OCI-LY1 (cell line): ENCODE measurements at regions not wholly inside any gene's neighbourhood (a gene's known extent, or its start where the extent isn't known, plus 50 kb on each side); places are given as distances from the start of the nearest gene placed in this dataset.
"Not testable (repeated sequence)": the region's sequence is repeated elsewhere in the genome, so short reads cannot be mapped to it uniquely, and the experiment has no call there.

Experiments used
- H2AFZ ChIP-seq: fragments of 200-600 bp; sonication (generic), shearing (Covaris generic); 2 replicates; pipeline ENCODE4 v1.6.0; 2014; ENCODE audit warnings: antibody characterized with exemption, mild to moderate bottlenecking, low read length
- H3F3A ChIP-seq: fragments of 200-600 bp; sonication (generic), shearing (Covaris generic); 2 replicates; pipeline ENCODE4 v1.6.0; 2014; ENCODE audit warnings: mild to moderate bottlenecking, antibody characterized with exemption, low read length, moderate library complexity; ENCODE audit not compliant: insufficient read depth
- H3K27ac ChIP-seq: fragments of 200-600 bp; sonication (generic); 2 replicates; pipeline ENCODE4 v1.5.1; 2014; ENCODE audit warnings: low read length, mixed run types, mild to moderate bottlenecking, low read depth; ENCODE audit not compliant: poor library complexity, severe bottlenecking
- H3K27me3 ChIP-seq: fragments of 200-600 bp; sonication (generic); 2 replicates; pipeline ENCODE4 v1.6.0; 2014; ENCODE audit warnings: antibody characterized with exemption, mild to moderate bottlenecking, low read length, moderate library complexity; ENCODE audit not compliant: insufficient read depth
- H3K36me3 ChIP-seq: fragments of 200-600 bp; sonication (generic); 2 replicates; pipeline ENCODE4 v1.6.1; 2014; ENCODE audit warnings: mild to moderate bottlenecking, antibody characterized with exemption, low read length, moderate library complexity, mixed read lengths; ENCODE audit not compliant: insufficient read depth
- H3K4me1 ChIP-seq: fragments of 200-600 bp; sonication (generic); 2 replicates; pipeline ENCODE4 v1.5.1; 2014; ENCODE audit warnings: mild to moderate bottlenecking, low read length, moderate library complexity; ENCODE audit not compliant: insufficient read depth, severe bottlenecking
- H3K4me2 ChIP-seq: fragments of 200-600 bp; sonication (generic), shearing (Covaris generic); 2 replicates; pipeline ENCODE4 v1.6.1; 2014; ENCODE audit warnings: low read length
- H3K4me3 ChIP-seq: fragments of 200-600 bp; sonication (generic); 2 replicates; pipeline ENCODE4 v1.5.1; 2014; ENCODE audit warnings: low read length, low read depth, mild to moderate bottlenecking, mixed read lengths; ENCODE audit not compliant: poor library complexity, severe bottlenecking
- H3K79me2 ChIP-seq: fragments of 200-600 bp; shearing (Covaris generic); 2 replicates; pipeline ENCODE4 v1.6.1; 2016; ENCODE audit warnings: mixed run types, low read length, mixed read lengths; ENCODE audit not compliant: insufficient read depth
- H3K9ac ChIP-seq: fragments of 200-600 bp; sonication (generic), shearing (Covaris generic); 2 replicates; pipeline ENCODE4 v1.6.1; 2014; ENCODE audit warnings: mild to moderate bottlenecking, low read length, mixed read lengths
- H3K9me2 ChIP-seq: fragments of 200-600 bp; sonication (generic), shearing (Covaris generic); 2 replicates; pipeline ENCODE4 v1.6.1; 2014; ENCODE audit warnings: low read depth, mild to moderate bottlenecking, low read length, mixed read lengths
- H3K9me3 ChIP-seq: fragments of 200-600 bp; shearing (Covaris generic); 2 replicates; pipeline ENCODE4 v1.6.1; 2014; ENCODE audit warnings: low read length, mixed read lengths
- H4K20me1 ChIP-seq: fragments of 200-600 bp; sonication (generic), shearing (Covaris generic); 2 replicates; pipeline ENCODE4 v1.6.0; 2016; ENCODE audit warnings: mild to moderate bottlenecking, low read length; ENCODE audit not compliant: insufficient read depth
- CTCF ChIP-seq: fragments of 200-600 bp; sonication (generic), shearing (Covaris generic); IDR thresholded peaks from 2 replicates; pipeline ENCODE4 v1.5.1; 2017; ENCODE audit warnings: mild to moderate bottlenecking, antibody characterized with exemption, low read length, moderate library complexity, mixed read lengths
- EZH2 ChIP-seq: fragments of 200-600 bp; sonication (generic), shearing (Covaris generic); IDR thresholded peaks from 2 replicates; pipeline ENCODE4 v1.8.0; 2017; ENCODE audit warnings: borderline replicate concordance, mixed run types, mild to moderate bottlenecking, antibody characterized with exemption, low read length, moderate library complexity, mixed read lengths

GRCh38 chr19:28118235-28118634 lies 1094.7 kb downstream of the UQCRFS1 start:
- no peaks in the 10 kb centered on the region for H3K9me2 ChIP-seq

GRCh38 chr19:28117143-28117542 lies 1095.8 kb downstream of the UQCRFS1 start:
- TF ChIP-seq EZH2: no peak
- TF ChIP-seq CTCF: no peak
- Histone ChIP-seq H3K36me3 (no peaks in the 10 kb centered on the region), H3K79me2 (no peaks in the 10 kb centered on the region)

More at GRCh38 chr19:28118235-28118634, 1094.7 kb downstream of the UQCRFS1 start:
- no peak overlapping the region for H3K9ac ChIP-seq
- no peak overlapping the region for H3K4me2 ChIP-seq
- H2AFZ ChIP-seq: no peak overlapping the region
- H3K4me3 ChIP-seq: no peak overlapping the region
- no peaks in the 10 kb centered on the region for H4K20me1 ChIP-seq
- no peaks in the 10 kb centered on the region for H3K4me1 ChIP-seq
- no peaks in the 10 kb centered on the region for H3K79me2 ChIP-seq
- H3K27ac ChIP-seq: no peak overlapping the region
- no peaks in the 10 kb centered on the region for H3F3A ChIP-seq
- no peaks in the 10 kb centered on the region for H3K9me3 ChIP-seq
- H3K27me3 ChIP-seq: no peaks in the 10 kb centered on the region
- H3K36me3 ChIP-seq: no peaks in the 10 kb centered on the region
- TF ChIP-seq CTCF: no peak
- no peak for TF ChIP-seq EZH2

GRCh38 chr19:28116379-28116778 lies 1096.6 kb downstream of the UQCRFS1 start:
- not testable (repeated sequence) for H3K4me2 ChIP-seq, H3K9ac ChIP-seq

More at GRCh38 chr19:28117143-28117542, 1095.8 kb downstream of the UQCRFS1 start:
- no peak overlapping the region for H3K27ac ChIP-seq
- no peak overlapping the region for H3K4me3 ChIP-seq
- H3K4me1 ChIP-seq: no peaks in the 10 kb centered on the region
- H3F3A ChIP-seq: no peaks in the 10 kb centered on the region
- no peaks in the 10 kb centered on the region for H3K27me3 ChIP-seq
- H4K20me1 ChIP-seq: no peaks in the 10 kb centered on the region
- H3K4me2 ChIP-seq: no peak overlapping the region
- H3K9me3 ChIP-seq: no peaks in the 10 kb centered on the region
- H2AFZ ChIP-seq: no peak overlapping the region
- no peak overlapping the region for H3K9ac ChIP-seq
- H3K9me2 ChIP-seq: no peaks in the 10 kb centered on the region

DNA sequence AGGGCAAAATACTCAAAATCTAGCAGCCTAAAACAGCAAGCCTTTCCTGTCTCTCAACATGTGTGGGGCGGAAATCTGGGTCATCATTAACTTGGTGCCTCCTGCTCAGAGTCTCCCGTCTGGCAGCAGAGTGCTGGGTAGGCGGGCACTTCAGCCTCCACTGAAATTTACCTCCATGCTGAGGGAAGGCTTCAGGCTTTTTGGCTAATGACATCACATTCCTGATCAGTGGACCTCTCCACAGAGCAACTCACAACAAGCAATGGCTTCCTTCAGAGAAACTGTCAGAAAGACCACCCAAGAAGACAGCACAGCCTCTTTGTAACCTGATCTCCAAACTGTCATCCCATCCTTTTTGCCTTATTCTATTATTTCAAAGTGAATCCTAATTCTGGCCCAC lies 1109.0 kb downstream of the UQCRFS1 start:
- Histone ChIP-seq H3K27me3 (no peaks in the 10 kb centered on the region; the same call in 1 of the 2 replicates), H3K4me3 (no peak overlapping the region), H3K9ac (no peak overlapping the region), H2AFZ (no peak overlapping the region), H4K20me1 (no peaks in the 10 kb centered on the region), H3K9me2 (no peaks in the 10 kb centered on the region), H3K9me3 (no peaks in the 10 kb centered on the region), H3F3A (no peaks in the 10 kb centered on the region), H3K36me3 (no peaks in the 10 kb centered on the region), H3K4me2 (no peak overlapping the region), H3K27ac (no peak overlapping the region), H3K79me2 (no peaks in the 10 kb centered on the region), H3K4me1 (no peaks in the 10 kb centered on the region)
- TF ChIP-seq CTCF (no peak), EZH2 (no peak)

More at GRCh38 chr19:28116379-28116778, 1096.6 kb downstream of the UQCRFS1 start:
- not testable (repeated sequence) for H3K4me3 ChIP-seq, H3K79me2 ChIP-seq, H3K9me3 ChIP-seq, H3K36me3 ChIP-seq, H3K9me2 ChIP-seq, H3K27ac ChIP-seq, H3K27me3 ChIP-seq, H2AFZ ChIP-seq, H4K20me1 ChIP-seq, H3K4me1 ChIP-seq, H3F3A ChIP-seq

DNA sequence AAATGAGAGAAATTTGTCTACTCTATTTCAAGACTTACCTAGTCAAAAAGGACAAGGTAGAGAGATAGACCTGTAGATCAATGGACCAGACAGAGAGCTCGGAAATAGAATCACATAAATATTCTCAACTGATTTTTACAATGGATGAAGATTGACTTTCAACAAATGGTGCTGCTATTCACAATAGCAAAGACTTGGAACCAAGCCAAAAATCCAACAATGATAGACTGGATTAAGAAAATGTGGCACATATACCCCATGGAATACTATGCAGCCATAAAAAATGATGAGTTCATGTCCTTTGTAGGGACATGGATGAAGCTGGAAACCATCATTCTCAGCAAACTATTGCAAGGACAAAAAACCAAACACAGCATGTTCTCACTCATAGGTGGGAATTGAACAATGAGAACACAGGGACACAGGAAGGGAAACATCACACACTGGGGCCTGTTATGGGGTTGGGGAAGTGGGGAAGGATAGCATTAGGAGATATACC lies 1128.2 kb downstream of the UQCRFS1 start:
- H3K27ac ChIP-seq, H3K4me3 ChIP-seq, H3K4me2 ChIP-seq, H3K36me3 ChIP-seq, H2AFZ ChIP-seq, H4K20me1 ChIP-seq, H3K9ac ChIP-seq, H3K27me3 ChIP-seq, H3K9me3 ChIP-seq, H3F3A ChIP-seq, H3K79me2 ChIP-seq, H3K9me2 ChIP-seq, H3K4me1 ChIP-seq: not testable (repeated sequence)
